HUES64 (cell line): ENCODE measurements at regions not wholly inside any gene's neighbourhood (a gene's known extent, or its start where the extent isn't known, plus 50 kb on each side); places are given as distances from the start of the nearest gene placed in this dataset.

Experiments
- H3K27ac ChIP-seq: 2 replicates; pipeline ENCODE4 v1.7.0; 2013; ENCODE audit warnings: low read depth, low read length, inconsistent platforms
- H3K27me3 ChIP-seq: 2 replicates; pipeline ENCODE4 v1.6.1; 2013; ENCODE audit warnings: mild to moderate bottlenecking, low read length; ENCODE audit not compliant: insufficient read depth
- H3K36me3 ChIP-seq: 2 replicates; pipeline ENCODE4 v1.6.1; 2013; ENCODE audit warnings: mild to moderate bottlenecking, low read length; ENCODE audit not compliant: insufficient read depth
- H3K4me1 ChIP-seq: 2 replicates; pipeline ENCODE4 v1.6.1; 2013; ENCODE audit warnings: mild to moderate bottlenecking, low read length, moderate library complexity; ENCODE audit not compliant: insufficient read depth
- H3K4me3 ChIP-seq: 2 replicates; pipeline ENCODE4 v1.5.1; 2013; ENCODE audit warnings: mild to moderate bottlenecking, low read length, moderate library complexity
- H3K9ac ChIP-seq: 2 replicates; pipeline ENCODE4 v1.6.1; 2013; ENCODE audit warnings: mild to moderate bottlenecking, low read depth, low read length
- H3K9me3 ChIP-seq: 2 replicates; pipeline ENCODE4 v1.6.1; 2013; ENCODE audit warnings: low read depth, low read length; ENCODE audit not compliant: insufficient read depth
- WGBS: fragments of 150-250, 120-280 bp; methylation state at CpG from one replicate; pipeline ENCODE4 v1.1.7; 2013; ENCODE audit warnings: missing lambda C conversion rate; 5-methylcytosine and 5-hydroxymethylcytosine counted together

DNA sequence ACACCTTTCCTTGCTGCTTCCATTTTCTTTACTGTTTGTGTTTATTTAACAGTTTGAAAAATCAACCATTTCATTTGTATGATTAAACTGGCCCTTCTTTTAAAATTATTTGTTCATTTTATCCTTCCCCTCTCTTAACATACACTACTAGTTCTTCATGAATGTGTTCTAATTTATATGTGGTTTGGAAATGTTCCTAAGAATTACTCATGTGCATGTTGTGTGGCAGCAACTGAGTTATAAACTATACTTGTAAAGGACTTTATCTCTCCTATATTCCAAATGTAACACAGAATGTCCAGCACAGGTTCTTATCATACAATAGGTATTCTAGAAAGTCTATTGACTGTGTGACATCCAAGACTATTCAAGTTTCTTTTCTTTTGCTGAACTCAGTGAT is 358.2 kb upstream of the MEF2C start:
- H3K27ac ChIP-seq, result no peak overlapping the region
- no peaks in the 10 kb centered on the region for H3K36me3 ChIP-seq
- no peak overlapping the region for H3K4me3 ChIP-seq
- no peak overlapping the region for H3K9ac ChIP-seq
- no peaks in the 10 kb centered on the region for H3K27me3 ChIP-seq
- H3K9me3 ChIP-seq, result no peaks in the 10 kb centered on the region
- no peaks in the 10 kb centered on the region; the same call in 1 of the 2 replicates for H3K4me1 ChIP-seq

- H3K9ac ChIP-seq, result no peak overlapping the region
- no CpG with 5 or more reads among the region's 1 CpG for WGBS
- H3K9me3 ChIP-seq, result no peaks in the 10 kb centered on the region
- no peak overlapping the region for H3K27ac ChIP-seq
- no peaks in the 10 kb centered on the region; the same call in 1 of the 2 replicates for H3K4me1 ChIP-seq
- no peaks in the 10 kb centered on the region for H3K27me3 ChIP-seq
- H3K4me3 ChIP-seq, result no peak overlapping the region
- H3K36me3 ChIP-seq, result no peaks in the 10 kb centered on the region
Observed at GRCh38 chr5:89236900-89237299, 353.9 kb upstream of the MEF2C start.

DNA sequence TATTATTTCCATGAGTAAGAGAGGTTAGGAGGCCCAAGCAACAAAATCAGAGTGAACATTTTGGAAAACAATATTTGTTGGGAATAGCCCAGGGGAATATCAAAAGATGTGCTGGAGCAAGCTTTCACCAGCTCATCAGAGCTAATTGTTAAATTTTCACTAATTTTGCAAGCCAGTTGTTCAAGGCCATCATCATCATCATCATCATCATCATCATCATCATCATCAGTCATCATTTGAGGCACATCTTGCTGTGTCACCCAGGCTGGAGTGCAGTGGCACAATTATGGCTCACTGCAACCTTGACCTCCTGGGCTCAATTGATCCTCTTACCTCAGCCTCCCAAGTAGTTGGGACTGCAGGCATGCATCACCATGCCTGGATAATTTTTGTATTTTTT is 350.5 kb upstream of the MEF2C start:
- H3K4me3 ChIP-seq, result no peak overlapping the region
- H3K27me3 ChIP-seq, result no peaks in the 10 kb centered on the region
- H3K36me3 ChIP-seq, result no peaks in the 10 kb centered on the region
- H3K9ac ChIP-seq, result no peak overlapping the region
- no peak overlapping the region for H3K27ac ChIP-seq
- H3K4me1 ChIP-seq, result no peaks in the 10 kb centered on the region; the same call in 1 of the 2 replicates
- H3K9me3 ChIP-seq, result no peaks in the 10 kb centered on the region

DNA sequence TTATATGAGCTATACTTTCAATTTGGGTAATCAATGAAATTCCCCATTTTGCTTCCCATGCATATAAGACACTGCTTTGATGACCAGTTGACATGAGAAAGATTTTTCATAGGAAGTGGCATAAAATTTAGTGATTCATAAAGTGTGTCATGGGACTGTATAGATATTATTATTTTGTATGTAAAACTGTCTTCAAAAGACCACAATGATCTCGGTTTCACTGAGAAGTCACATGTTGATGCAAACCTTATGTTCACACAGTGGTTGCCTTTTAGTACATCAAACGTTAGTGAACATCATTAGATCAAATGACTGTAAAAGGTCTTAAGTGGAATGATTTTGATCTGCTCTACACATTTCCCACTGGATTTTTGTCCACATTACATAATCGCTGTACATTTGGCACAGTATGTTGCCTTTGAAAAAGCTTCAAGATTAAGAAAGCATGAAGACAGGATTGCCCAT is 349.2 kb upstream of the MEF2C start:
- Histone ChIP-seq H3K36me3 (no peaks in the 10 kb centered on the region), H3K27ac (no peak overlapping the region), H3K9me3 (no peaks in the 10 kb centered on the region), H3K4me1 (no peaks in the 10 kb centered on the region; the same call in 1 of the 2 replicates), H3K9ac (no peak overlapping the region), H3K4me3 (no peak overlapping the region), H3K27me3 (no peaks in the 10 kb centered on the region)
- 90% methylated on average over 3 of the region's 3 CpGs for whole genome bisulfite sequencing

- no peaks in the 10 kb centered on the region for H3K27me3 ChIP-seq
- 97% methylated on average over 1 of the region's 2 CpGs for WGBS
Observed at GRCh38 chr5:89230178-89230577, 347.2 kb upstream of the MEF2C start.

DNA sequence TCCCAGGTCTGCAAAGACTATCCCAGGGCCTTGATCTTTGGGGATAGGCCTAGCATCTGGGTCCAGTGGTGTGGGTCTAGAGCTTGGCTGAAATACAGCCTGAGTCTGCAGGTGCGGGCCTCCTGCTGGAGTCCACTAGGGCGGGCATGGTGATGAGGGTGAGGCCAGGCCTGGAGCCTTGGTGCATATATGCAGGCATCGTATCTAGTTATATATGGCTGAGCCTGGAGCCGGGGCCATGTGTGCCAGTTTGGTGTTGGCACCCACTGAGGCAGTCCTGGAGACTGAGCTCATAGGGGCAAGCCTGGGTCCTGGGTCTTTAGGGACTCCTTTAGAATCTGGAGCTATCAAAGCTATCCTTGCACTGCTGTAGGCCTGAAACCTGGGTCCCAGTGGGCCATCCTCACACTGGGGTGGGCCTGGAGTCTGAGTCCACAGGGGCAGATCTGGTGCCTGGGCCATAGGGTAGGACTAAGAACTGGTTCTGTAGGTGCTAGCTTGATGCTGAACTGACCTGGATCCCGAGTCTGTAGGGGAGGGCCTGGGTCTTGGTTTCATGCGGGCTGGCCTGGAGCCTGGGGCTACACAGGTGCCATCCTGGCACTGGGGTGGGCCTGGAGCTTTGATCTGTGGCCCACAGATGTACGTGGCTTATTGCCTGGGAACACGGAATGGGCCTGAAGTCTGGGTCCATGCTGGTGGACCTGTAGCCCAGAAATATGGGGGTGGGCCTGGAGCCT is 346.5 kb upstream of the MEF2C start:
- 92% methylated on average over 8 of the region's 8 CpGs for WGBS
- Histone ChIP-seq H3K9ac (no peak overlapping the region), H3K27ac (no peak overlapping the region), H3K36me3 (no peaks in the 10 kb centered on the region), H3K4me1 (no peaks in the 10 kb centered on the region), H3K4me3 (no peak overlapping the region), H3K9me3 (no peaks in the 10 kb centered on the region), H3K27me3 (no peaks in the 10 kb centered on the region)

More at GRCh38 chr5:89230178-89230577, 347.2 kb upstream of the MEF2C start:
- H3K9me3 ChIP-seq, result no peaks in the 10 kb centered on the region
- no peak overlapping the region for H3K27ac ChIP-seq
- H3K4me1 ChIP-seq, result no peaks in the 10 kb centered on the region
- H3K9ac ChIP-seq, result no peak overlapping the region
- H3K36me3 ChIP-seq, result no peaks in the 10 kb centered on the region
- no peak overlapping the region for H3K4me3 ChIP-seq

GRCh38 chr5:89228355-89228754 is 345.4 kb upstream of the MEF2C start:
- no peaks in the 10 kb centered on the region for H3K36me3 ChIP-seq
- no peak overlapping the region for H3K27ac ChIP-seq
- H3K4me3 ChIP-seq, result no peak overlapping the region
- no peak overlapping the region for H3K9ac ChIP-seq
- H3K9me3 ChIP-seq, result no peaks in the 10 kb centered on the region
- WGBS, result 89% methylated on average over 1 of the region's 1 CpG
- no peaks in the 10 kb centered on the region for H3K4me1 ChIP-seq
- no peaks in the 10 kb centered on the region for H3K27me3 ChIP-seq

DNA sequence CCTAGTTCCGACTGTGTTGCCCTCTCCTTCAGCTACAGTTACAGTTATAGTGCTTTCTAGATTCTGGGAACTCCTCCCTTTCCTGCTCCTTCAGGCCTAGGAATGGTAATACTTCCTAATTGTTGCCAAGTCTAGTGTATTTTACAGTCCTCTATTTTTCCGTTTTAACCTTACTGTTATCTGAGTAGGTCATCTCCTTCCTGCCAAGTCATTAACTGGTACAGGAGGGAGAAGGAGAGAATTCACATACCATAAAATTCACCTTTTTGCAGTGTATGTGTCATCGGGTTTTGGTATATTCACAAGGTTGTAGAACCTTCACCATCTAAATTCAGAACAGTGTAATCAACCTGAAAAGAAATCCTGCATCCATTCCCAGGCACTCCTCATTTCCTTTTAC is 335.4 kb upstream of the MEF2C start:
- Histone ChIP-seq H3K36me3 (no peaks in the 10 kb centered on the region), H3K9ac (no peak overlapping the region), H3K4me3 (no peak overlapping the region), H3K27me3 (no peaks in the 10 kb centered on the region), H3K4me1 (no peaks in the 10 kb centered on the region), H3K9me3 (0 out of 2 replicates have a peak, but pooled peaks cover 3% of the 10 kb centered on the region), H3K27ac (no peak overlapping the region)
- WGBS, result 89% methylated on average over 2 of the region's 3 CpGs

- Histone ChIP-seq H3K4me3 (no peak overlapping the region), H3K27ac (no peak overlapping the region), H3K27me3 (no peaks in the 10 kb centered on the region), H3K9ac (no peak overlapping the region), H3K36me3 (no peaks in the 10 kb centered on the region), H3K4me1 (no peaks in the 10 kb centered on the region), H3K9me3 (0 out of 2 replicates have a peak, but pooled peaks cover 3% of the 10 kb centered on the region)
- 95% methylated on average over 1 of the region's 3 CpGs for WGBS
Observed at GRCh38 chr5:89216606-89217005, 333.6 kb upstream of the MEF2C start.

GRCh38 chr5:89213573-89213972 is 330.6 kb upstream of the MEF2C start:
- Histone ChIP-seq H3K27me3 (no peaks in the 10 kb centered on the region), H3K9me3 (no peaks in the 10 kb centered on the region), H3K4me1 (no peaks in the 10 kb centered on the region), H3K4me3 (no peak overlapping the region), H3K9ac (no peak overlapping the region), H3K36me3 (no peaks in the 10 kb centered on the region), H3K27ac (no peak overlapping the region)
- WGBS, result 80% methylated on average over 1 of the region's 1 CpG

DNA sequence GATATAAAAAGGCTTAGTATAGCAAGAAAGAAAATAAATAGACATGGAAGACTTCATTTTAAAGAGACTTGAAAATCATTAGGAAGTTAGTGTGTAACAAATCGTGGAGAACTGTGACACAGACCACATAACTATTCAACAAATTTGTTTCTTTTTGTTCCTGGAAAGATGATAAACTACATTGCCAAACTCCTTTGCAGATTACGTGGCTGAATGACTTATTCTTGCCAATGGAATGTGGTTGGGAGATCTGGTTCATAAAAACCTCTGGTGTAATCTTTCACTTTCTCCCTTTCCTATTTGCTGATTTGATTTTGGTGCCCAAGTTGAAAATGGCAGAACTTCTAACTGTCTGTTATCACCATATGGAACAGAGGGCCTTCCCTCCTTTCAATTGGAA is 328.9 kb upstream of the MEF2C start:
- WGBS, result 90% methylated on average over 2 of the region's 2 CpGs

DNA sequence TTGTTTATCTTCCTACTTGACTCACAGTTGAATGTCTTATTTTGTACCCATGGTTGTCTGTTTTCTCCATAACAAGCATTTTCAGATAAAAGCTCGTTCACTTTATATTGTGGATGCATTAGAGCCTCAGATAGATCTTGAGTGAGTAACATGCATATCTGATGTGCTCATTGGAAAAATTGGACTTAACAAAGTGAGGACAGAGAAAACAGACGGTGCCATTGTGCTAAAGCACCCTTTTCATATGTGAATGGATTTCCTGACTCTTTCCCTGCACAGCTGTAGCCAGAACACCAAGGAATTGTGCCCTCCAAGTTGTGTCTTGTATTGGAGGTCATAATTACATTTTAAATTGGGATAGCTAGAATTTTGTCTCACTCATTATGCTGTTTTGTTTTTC is 325.8 kb upstream of the MEF2C start:
- H3K9me3 ChIP-seq, result no peaks in the 10 kb centered on the region
- 80% methylated on average over 2 of the region's 2 CpGs for WGBS
- no peaks in the 10 kb centered on the region for H3K4me1 ChIP-seq
- H3K36me3 ChIP-seq, result no peaks in the 10 kb centered on the region
- H3K27me3 ChIP-seq, result no peaks in the 10 kb centered on the region
- H3K9ac ChIP-seq, result no peak overlapping the region
- H3K4me3 ChIP-seq, result no peak overlapping the region
- H3K27ac ChIP-seq, result no peak overlapping the region

More for the DNA sequence above, 328.9 kb upstream of the MEF2C start:
- H3K9ac ChIP-seq, result no peak overlapping the region
- no peak overlapping the region for H3K4me3 ChIP-seq
- no peaks in the 10 kb centered on the region for H3K9me3 ChIP-seq
- no peaks in the 10 kb centered on the region for H3K36me3 ChIP-seq
- H3K27me3 ChIP-seq, result no peaks in the 10 kb centered on the region
- H3K27ac ChIP-seq, result no peak overlapping the region
- H3K4me1 ChIP-seq, result no peaks in the 10 kb centered on the region
